Left colon (tissue), 2 donors: ENCODE measurements at regions not wholly inside any gene's neighbourhood (a gene's known extent, or its start where the extent isn't known, plus 50 kb on each side); places are given as distances from the start of the nearest gene placed in this dataset.
A peak's percentile ranks its signal among the peaks of the same experiment; 100 is the strongest.

Experiments used
- ATAC-seq: fragments of 200-7000 bp; cut with Tn5 transposase; one replicate; pipeline ENCODE4 v1.9.1; 2020; ENCODE audit warnings: mild to moderate bottlenecking, moderate library complexity
- DNase-seq, 2 donors: peaks; one replicate each; pipeline ENCODE4 v3.0.0-alpha.2; 2020
- intact Hi-C, 2 donors: fragments of 100-400 bp; cut with DNase I in 1 of 2; cut with micrococcal nuclease in 1 of 2; formaldehyde crosslinking; loops; one replicate each; pipeline versions ENCODE4 v1.11.2 to v1.14.0; 2022; cut with DNase I, micrococcal nuclease
- donor health status: DM: no; HTN: no; CAD: no.
- donor health status: DM: yes; HTN: yes; CAD: no.

DNA sequence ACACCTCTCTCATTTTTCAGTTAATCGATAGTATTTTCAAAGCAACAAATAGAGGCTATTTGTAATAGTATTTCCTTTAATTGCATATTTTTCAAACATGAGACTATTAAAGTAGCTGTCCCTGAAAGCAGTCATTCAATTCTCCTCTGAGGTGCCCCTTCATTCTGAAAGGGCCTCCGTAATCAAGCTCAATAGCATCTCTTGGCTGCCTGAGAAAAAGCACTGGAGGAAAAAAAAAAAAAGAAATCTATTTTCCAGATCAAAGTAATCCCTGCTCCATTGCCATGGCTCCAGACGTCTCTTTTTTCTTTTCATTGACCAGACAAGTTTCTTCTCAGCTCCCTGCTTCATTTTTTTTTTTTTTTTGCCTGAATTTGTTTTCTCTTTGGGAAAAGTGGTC lies 154.5 kb upstream of the BLID start:
- no peak for DNase-seq
- ATAC-seq = no peak
- intact Hi-C loops = no loop called here

GRCh38 chr11:122269824-122270223 lies 153.8 kb upstream of the BLID start:
- intact Hi-C loops = no loop called here
- DNase-seq (no peak), ATAC-seq (no peak)

GRCh38 chr11:122268601-122269130 lies 152.7 kb upstream of the BLID start:
- no peak for DNase-seq
- intact Hi-C loops = no loop called here
- ATAC-seq = no peak

DNA sequence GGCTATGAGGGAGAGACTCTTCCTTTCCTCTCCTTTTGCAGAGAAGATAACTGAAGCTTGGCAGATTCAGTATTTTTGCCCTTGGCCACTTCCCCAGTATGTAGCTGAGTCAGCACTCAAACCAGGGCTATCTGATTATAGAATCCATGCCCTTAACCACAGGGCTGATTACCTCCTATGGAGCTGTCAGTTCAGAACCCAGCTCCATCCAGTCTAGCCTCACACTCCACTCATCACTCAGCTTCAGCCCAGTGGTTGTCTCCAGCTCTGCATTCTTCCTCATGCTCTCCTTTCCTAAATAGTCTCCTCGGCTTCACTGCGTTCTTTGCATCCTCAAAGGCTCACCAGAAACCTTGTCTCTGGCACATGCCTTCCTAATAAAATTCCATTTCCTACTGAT lies 151.6 kb upstream of the BLID start:
- no peak for ATAC-seq
- intact Hi-C loops = no loop called here

DNA sequence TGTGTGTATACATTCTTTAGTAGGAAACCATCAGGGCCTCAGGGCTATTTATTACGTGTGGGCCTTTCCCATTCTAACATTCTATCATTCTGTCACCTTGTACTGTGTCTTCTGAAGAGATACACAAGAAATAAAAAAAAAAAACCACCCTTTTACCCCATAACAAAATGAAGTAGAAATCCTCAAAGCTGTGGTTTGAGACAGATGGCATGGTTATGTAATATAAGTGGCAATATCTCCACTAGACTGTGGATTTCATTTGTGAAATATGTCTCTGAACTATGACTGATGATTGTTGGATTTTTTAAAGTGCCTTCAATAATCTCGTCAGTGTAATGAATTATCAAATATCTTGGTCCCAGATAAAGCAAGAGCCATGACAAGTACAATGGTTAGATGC lies 150.0 kb upstream of the BLID start:
- DNase-seq (no peak), ATAC-seq (no peak)
- intact Hi-C loops = no loop called here

More for the DNA sequence above, 151.6 kb upstream of the BLID start:
- no peak for DNase-seq

- ATAC-seq = no peak
- DNase-seq = no peak
- intact Hi-C loops = no loop called here
Observed at GRCh38 chr11:122264121-122264520, 148.1 kb upstream of the BLID start.

DNA sequence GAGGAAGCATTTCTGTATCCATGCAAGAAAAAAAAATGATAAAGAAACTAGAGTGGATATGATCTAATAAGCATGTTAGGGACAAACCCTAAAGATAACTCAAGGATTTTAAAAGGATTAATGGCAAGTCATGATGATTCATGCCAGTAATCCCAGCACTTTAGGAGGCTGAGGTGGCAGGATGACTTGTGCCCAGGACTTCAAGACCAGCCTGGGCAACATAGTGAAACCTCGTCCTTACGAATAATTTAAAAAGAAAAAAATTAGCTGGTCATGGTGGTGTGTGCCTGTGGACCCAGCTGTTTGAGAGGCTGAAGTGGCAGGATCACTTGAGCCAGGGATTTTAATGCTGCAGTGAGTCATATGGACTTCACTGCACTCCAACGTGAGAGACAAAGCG lies 145.5 kb upstream of the BLID start:
- ATAC-seq (no peak), DNase-seq (no peak)
- intact Hi-C loops = no loop called here

DNA sequence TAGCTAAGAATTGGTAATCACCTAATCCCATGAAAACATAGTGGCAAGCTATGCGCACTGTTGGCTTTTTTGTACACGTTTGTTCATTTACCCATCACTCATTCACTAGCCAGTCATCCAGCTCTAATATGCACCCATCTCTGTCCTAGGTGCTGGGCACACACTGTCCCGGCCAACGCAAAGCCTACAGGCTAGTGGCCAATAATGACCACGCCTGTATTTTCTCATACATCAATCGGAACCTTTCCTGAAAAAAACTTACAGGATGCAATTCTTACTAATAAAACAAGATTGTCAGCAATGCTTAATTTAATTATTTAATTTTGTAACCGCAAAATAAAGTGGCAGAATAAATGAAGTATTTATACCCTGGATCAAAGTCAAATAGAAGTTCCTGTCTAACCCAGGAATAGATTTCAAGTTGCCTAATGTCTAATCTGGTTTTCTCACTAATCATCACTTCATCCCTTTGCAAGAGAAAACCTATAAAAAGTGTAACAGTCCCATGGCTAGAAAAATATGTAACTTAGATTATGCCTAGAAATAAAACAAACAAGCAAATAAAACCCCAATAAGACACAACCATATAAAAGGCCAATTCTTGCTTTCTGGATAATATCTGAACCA lies 143.3 kb upstream of the BLID start:
- no peak for ATAC-seq
- intact Hi-C loops = no loop called here

DNA sequence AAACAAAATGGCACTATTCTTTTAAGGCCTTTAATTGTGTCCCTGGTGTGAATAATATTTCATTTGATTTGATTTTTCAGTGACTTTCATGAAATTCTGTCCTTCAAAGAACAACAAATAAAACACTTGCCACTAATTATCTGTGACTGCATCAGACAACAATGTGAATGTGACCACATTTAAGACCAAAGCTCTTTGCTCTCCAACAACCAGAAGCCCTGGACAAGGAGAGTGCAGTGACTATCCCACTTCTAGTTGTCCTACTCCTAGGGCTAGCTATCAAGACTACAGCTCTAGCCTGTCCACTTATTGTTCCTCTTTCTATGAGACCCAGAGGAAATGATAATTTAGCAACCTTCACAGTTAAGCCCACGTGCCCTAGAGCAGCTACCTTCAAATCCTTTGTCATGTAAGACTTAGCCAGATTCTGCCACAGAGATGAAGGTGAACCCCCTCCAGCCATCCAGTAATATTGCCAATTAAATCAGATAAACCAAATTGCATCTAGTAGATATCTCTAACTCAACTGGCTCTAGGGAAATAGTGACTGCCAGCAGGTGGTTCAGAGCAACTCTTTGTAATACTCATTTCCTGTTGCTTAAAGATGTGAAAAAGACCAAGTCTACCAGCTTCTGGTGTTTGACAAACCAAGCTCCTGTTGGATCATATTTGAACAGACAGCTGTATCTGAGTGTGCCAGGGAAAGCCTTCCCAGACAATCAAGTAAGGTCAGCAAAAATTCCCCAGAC lies 142.6 kb upstream of the BLID start:
- intact Hi-C loops = no loop called here
- no peak for DNase-seq
- no peak for ATAC-seq

More for the DNA sequence above, 143.3 kb upstream of the BLID start:
- DNase-seq = no peak

DNA sequence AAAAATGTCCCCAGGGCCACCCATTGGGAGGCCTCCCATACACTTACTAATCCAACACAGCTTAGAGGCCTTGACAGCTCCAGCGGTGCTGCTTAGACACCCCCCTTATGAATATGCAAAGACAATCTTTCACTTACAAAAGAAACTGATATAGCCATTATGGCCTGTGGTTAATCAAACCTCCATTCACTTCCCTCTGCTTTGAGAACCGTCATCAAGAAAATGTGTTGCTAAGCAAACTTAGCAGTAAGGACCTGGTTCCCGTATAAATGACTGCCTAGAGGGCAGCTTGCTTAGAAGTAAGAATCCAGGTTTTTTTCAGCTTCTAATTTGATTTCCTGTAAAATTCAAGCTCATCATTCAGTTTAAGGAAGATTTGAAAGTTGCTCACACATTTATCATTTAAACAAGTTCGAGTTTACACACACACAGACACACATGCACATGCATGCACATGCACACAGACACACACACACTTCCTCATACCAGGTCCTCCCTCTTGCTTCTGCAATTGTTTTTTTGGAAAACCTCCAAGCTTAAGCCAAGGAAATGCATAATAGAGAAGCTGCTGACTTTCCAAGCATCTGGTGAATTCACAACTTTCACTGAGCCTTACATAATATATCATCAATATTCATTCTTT lies 137.7 kb upstream of the BLID start:
- intact Hi-C loops = no loop called here

GRCh38 chr11:122248939-122249338 lies 132.9 kb upstream of the BLID start:
- DNase-seq = no peak
- intact Hi-C loops = no loop called here
- ATAC-seq = no peak

More for the DNA sequence above, 137.7 kb upstream of the BLID start:
- ATAC-seq (no peak), DNase-seq (no peak)

GRCh38 chr11:122248131-122248530 lies 132.1 kb upstream of the BLID start:
- DNase-seq (no peak), ATAC-seq (no peak)
- intact Hi-C loops = no loop called here

DNA sequence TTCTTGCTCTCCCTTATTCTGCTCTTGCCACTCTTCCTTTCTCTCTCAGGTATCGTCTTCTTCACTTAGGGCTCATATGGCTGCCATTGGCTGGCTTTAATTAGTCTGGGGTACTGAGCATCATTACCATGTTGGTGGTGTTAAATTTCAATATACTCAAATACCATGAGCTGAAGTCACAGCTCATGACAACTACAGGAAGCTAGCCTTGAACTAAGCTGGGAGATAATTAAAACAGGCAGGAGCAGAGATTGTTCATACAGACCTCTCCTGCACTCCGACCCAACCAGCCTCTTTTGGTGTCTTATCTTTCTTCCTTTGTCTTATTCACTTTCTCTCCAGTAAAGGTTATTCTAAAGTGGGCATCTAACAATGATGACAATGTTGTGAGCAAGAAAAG lies 130.9 kb upstream of the BLID start:
- DNase-seq = no peak
- no peak for ATAC-seq
- intact Hi-C loops = no loop called here

DNA sequence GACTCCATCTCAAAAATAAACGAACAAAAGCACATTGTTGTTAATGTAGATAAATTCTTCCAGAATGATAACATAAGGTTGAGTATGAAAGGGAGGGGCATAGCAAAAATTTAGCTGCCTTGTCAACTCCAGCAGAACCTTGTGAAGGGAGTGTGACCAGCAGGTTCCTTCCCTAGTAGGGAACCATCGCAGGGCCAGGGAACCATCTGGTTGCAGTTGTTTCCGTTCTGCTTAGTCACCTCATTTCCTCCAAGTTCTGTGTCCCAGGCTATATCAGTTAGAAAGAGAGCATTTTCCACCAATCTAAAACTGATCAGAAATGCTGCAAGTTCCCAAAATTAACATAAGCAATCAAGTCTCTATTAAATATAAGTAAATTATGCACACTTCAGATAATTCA lies 126.7 kb upstream of the BLID start:
- ATAC-seq (no peak), DNase-seq (no peak)
- intact Hi-C loops = no loop called here

- ATAC-seq (no peak), DNase-seq (no peak)
- intact Hi-C loops = no loop called here
Observed at GRCh38 chr11:122241566-122241965, 125.6 kb upstream of the BLID start.

DNA sequence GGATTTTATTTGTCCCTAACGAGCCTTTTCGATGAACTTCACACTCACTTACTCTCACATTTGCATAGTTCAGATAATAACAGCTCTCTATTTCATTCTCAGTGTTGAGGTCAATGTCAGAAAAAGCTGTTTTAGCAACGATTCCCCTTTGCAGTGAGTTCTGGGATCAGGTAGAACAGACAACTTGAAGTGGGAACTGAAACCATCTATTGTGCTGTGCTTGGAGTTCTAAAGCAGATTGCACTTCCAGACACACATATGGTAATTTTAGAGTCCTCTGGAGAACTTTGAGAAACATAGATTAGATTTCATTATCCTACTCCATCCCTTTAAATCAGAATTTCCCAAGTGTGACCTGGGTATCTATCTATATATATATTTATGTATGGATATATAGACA lies 124.6 kb upstream of the BLID start:
- DNase-seq = no peak
- ATAC-seq = no peak
- intact Hi-C loops = no loop called here

GRCh38 chr11:122235615-122236014 lies 119.6 kb upstream of the BLID start:
- DNase-seq = peak in 1 of 2 donors; percentile 38
- no peak for ATAC-seq
- intact Hi-C loops = no loop called here

- no peak for DNase-seq
- ATAC-seq = no peak
- intact Hi-C loops = no loop called here
Observed at GRCh38 chr11:122234780-122235179, 118.8 kb upstream of the BLID start.

DNA sequence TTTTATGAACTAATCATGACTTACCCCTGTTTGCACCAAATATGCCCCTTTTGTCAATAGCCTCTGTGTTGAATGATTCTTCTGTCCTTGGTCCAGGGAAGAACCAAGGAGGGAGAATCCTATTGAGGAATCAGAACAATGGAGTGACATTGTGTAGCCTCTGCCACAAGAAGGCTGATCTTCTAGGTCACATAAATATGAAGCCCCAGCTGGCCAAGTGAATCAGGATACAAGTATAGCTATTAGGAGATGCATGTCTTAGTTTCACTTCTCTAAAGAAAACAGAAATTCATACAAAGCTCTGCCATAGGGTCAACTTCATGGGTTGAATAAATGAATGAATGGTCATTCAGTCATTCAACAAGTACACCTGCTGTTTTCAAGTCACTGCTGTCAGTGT lies 118.2 kb upstream of the BLID start:
- no peak for DNase-seq
- ATAC-seq = no peak
- intact Hi-C loops = no loop called here

- ATAC-seq (no peak), DNase-seq (no peak)
- intact Hi-C loops = no loop called here
Observed at GRCh38 chr11:122232985-122233384, 117.0 kb upstream of the BLID start.
